A673 (cell line): ENCODE measurements at regions not wholly inside any gene's neighbourhood (a gene's known extent, or its start where the extent isn't known, plus 50 kb on each side); places are given as distances from the start of the nearest gene placed in this dataset.

Source experiments
- EZH2 ChIP-seq: fragments of 200-600 bp; sonication (generic); IDR thresholded peaks from 2 replicates; pipeline ENCODE4 v1.6.1; 2017; ENCODE audit warnings: borderline replicate concordance, low read depth, mild to moderate bottlenecking, mixed read lengths, antibody characterized with exemption, low read length; ENCODE audit not compliant: poor library complexity, severe bottlenecking
- TF ChIP-seq, protein P1 (sequence below): fragments of 300-800, 200-600 bp; sonication (generic); conservative IDR thresholded peaks from 2 replicates; pipeline ENCODE4 v1.5.1; 2017; ENCODE audit warnings: low read depth, mild to moderate bottlenecking, antibody characterized with exemption, low read length, moderate library complexity, mixed read lengths

DNA sequence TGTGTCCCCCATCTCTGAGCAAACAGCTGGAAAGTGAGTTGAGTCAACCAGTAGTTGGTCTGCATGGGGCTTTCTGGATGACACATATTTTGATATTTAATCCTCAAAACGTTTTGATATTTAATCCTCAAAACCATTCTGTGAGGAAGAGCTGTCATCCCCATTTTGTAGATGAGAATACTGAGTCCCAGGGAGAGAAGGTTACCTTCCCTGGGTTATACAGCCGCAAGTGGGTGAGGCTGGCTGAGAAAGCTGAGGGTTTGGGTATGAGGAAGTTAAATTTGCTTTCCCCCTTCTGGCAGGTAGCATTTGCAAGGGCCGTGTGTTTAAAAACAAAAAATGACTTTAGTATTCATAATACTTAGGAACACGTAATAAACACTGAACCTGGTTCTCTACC is 447.2 kb downstream of the XYLT1 start:
- TF ChIP-seq, protein P1, sequence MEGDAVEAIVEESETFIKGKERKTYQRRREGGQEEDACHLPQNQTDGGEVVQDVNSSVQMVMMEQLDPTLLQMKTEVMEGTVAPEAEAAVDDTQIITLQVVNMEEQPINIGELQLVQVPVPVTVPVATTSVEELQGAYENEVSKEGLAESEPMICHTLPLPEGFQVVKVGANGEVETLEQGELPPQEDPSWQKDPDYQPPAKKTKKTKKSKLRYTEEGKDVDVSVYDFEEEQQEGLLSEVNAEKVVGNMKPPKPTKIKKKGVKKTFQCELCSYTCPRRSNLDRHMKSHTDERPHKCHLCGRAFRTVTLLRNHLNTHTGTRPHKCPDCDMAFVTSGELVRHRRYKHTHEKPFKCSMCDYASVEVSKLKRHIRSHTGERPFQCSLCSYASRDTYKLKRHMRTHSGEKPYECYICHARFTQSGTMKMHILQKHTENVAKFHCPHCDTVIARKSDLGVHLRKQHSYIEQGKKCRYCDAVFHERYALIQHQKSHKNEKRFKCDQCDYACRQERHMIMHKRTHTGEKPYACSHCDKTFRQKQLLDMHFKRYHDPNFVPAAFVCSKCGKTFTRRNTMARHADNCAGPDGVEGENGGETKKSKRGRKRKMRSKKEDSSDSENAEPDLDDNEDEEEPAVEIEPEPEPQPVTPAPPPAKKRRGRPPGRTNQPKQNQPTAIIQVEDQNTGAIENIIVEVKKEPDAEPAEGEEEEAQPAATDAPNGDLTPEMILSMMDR: no peak
- TF ChIP-seq EZH2: no peak
